ENCODE measurements at regions not wholly inside any gene's neighbourhood (a gene's known extent, or its start where the extent isn't known, plus 50 kb on each side); places are given as distances from the start of the nearest gene placed in this dataset.

GRCh38 chr4:137968956-137969678 is 273.0 kb downstream of the SLC7A11 start:
- 38% methylated on average over 3 of the region's 3 CpGs for WGBS
- no peak overlapping the region for H3K9ac ChIP-seq (ENCODE audit: low read depth in 1 of 2, low read length in 2 of 2)
- no peak for TF ChIP-seq SP1 (IDR thresholded peaks at IDR 0.05)
- TF ChIP-seq MAX (IDR thresholded peaks at IDR 0.05) = no peak
- no peak for TF ChIP-seq JUND (IDR thresholded peaks at IDR 0.05)
- TF ChIP-seq RAD21 (IDR thresholded peaks at IDR 0.05) = no peak
- no peak for TF ChIP-seq EGR1 (IDR thresholded peaks at IDR 0.05; ENCODE audit: low read depth in 2 of 2)
- TF ChIP-seq NR2F2 (IDR thresholded peaks at IDR 0.05) = no peak
- TF ChIP-seq HNF4G (IDR thresholded peaks at IDR 0.05) = no peak
- TF ChIP-seq FOXA1 (IDR thresholded peaks at IDR 0.05) = no peak
- no peak for TF ChIP-seq HNF4A (conservative IDR thresholded peaks at IDR 0.05)
- no peak for TF ChIP-seq YY1 (IDR thresholded peaks at IDR 0.05)
- TF ChIP-seq TAF1 (conservative IDR thresholded peaks at IDR 0.05) = no peak
- TF ChIP-seq ATF3 (IDR thresholded peaks at IDR 0.05) = no peak
- TF ChIP-seq FOXA2 (IDR thresholded peaks at IDR 0.05) = no peak
- no peak for TF ChIP-seq ZBTB33 (IDR thresholded peaks at IDR 0.05)
- TF ChIP-seq RXRA (IDR thresholded peaks at IDR 0.05) = no peak
- no peak for TF ChIP-seq GABPA (IDR thresholded peaks at IDR 0.05 in 1 of 2, conservative IDR thresholded peaks at IDR 0.05 in 1 of 2)
- TF ChIP-seq CTCF (IDR thresholded peaks at IDR 0.05; ENCODE audit: low read depth, low read length, missing input control) = no peak

GRCh38 chr4:137967480-137968190 is 274.5 kb downstream of the SLC7A11 start:
- Histone ChIP-seq H3K9ac (ENCODE audit: low read depth in 1 of 2, low read length in 2 of 2) (no peak overlapping the region), H3K4me1 (ENCODE audit: control insufficient read depth in 4 of 4, insufficient read depth in 4 of 4, low read length in 3 of 4) (no peaks in the 10 kb centered on the region), H3K27me3 (ENCODE audit: control insufficient read depth in 4 of 4, insufficient read depth in 4 of 4, low read length in 3 of 4) (peaks cover 0 to 3% (median 0%) of the 10 kb centered on the region in 4 donors), H3K27ac (ENCODE audit: low read depth in 1 of 2, low read length in 2 of 2) (no peak overlapping the region), H3K4me3 (ENCODE audit: low read depth in 1 of 3, low read length in 3 of 3) (no peak overlapping the region), H3K9me3 (ENCODE audit: control insufficient read depth in 4 of 4, low read length in 3 of 4) (no peaks in the 10 kb centered on the region), H3K36me3 (ENCODE audit: control insufficient read depth in 4 of 4, insufficient read depth in 3 of 4, low read depth in 1 of 4, low read length in 3 of 4) (no peaks in the 10 kb centered on the region)
- no peak for DNase-seq (ENCODE audit: low spot score)
- TF ChIP-seq RAD21 (IDR thresholded peaks at IDR 0.05) (no peak), EGR1 (IDR thresholded peaks at IDR 0.05; ENCODE audit: low read depth in 2 of 2) (no peak), ZBTB33 (IDR thresholded peaks at IDR 0.05) (no peak), ATF3 (IDR thresholded peaks at IDR 0.05) (no peak), TAF1 (conservative IDR thresholded peaks at IDR 0.05) (no peak), YY1 (IDR thresholded peaks at IDR 0.05) (no peak), RXRA (IDR thresholded peaks at IDR 0.05) (no peak), MAX (IDR thresholded peaks at IDR 0.05) (no peak), FOXA1 (IDR thresholded peaks at IDR 0.05) (no peak), NR2F2 (IDR thresholded peaks at IDR 0.05) (no peak), HNF4G (IDR thresholded peaks at IDR 0.05) (no peak), SP1 (IDR thresholded peaks at IDR 0.05) (no peak), HNF4A (conservative IDR thresholded peaks at IDR 0.05) (no peak)
- WGBS = 84% methylated on average over 6 of the region's 6 CpGs

More at GRCh38 chr4:137968956-137969678, 273.0 kb downstream of the SLC7A11 start:
- H3K27ac ChIP-seq (ENCODE audit: low read depth in 1 of 2, low read length in 2 of 2) = no peak overlapping the region
- H3K36me3 ChIP-seq (ENCODE audit: control insufficient read depth in 4 of 4, insufficient read depth in 3 of 4, low read depth in 1 of 4, low read length in 3 of 4) = no peaks in the 10 kb centered on the region
- no peaks in the 10 kb centered on the region for H3K4me1 ChIP-seq (ENCODE audit: control insufficient read depth in 4 of 4, insufficient read depth in 4 of 4, low read length in 3 of 4)
- H3K9me3 ChIP-seq (ENCODE audit: control insufficient read depth in 4 of 4, low read length in 3 of 4) = no peaks in the 10 kb centered on the region
- H3K4me3 ChIP-seq (ENCODE audit: low read depth in 1 of 3, low read length in 3 of 3) = no peak overlapping the region
- DNase-seq (ENCODE audit: low spot score) = no peak
- peaks cover 0 to 3% (median 0%) of the 10 kb centered on the region in 4 donors for H3K27me3 ChIP-seq (ENCODE audit: control insufficient read depth in 4 of 4, insufficient read depth in 4 of 4, low read length in 3 of 4)

All from liver (tissue), 8 donors.